GM19372 (cell line): ENCODE measurements at regions not wholly inside any gene's neighbourhood (a gene's known extent, or its start where the extent isn't known, plus 50 kb on each side); places are given as distances from the start of the nearest gene placed in this dataset.

ENCODE experiments used
- ATAC-seq: cut with Tn5 transposase; IDR thresholded peaks from one replicate; pipeline ENCODE4 v1.9.1; 2021; ENCODE audit warnings: mild to moderate bottlenecking, low read depth, moderate library complexity; ENCODE audit not compliant: unreplicated experiment

DNA sequence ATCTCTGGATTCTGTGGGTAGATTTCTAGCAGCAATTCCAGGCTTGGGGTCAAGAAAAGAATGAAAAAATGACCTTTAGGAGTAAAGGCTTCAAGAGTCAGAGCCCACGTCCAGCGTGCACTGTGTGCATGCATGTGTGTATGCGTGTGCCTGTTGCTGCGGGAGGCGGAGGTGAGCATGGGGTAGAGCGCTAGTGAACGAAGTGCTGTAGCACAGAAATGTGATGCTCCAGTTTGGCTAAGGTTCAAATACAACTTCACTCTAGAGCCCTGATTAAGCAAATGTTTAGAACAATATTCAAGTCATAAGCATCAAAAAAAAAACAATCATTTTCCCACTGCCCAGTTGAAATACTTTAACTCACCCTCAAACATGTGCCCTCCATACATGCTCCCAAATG is 403.9 kb downstream of the ZNF608 start:
- no peak for ATAC-seq

DNA sequence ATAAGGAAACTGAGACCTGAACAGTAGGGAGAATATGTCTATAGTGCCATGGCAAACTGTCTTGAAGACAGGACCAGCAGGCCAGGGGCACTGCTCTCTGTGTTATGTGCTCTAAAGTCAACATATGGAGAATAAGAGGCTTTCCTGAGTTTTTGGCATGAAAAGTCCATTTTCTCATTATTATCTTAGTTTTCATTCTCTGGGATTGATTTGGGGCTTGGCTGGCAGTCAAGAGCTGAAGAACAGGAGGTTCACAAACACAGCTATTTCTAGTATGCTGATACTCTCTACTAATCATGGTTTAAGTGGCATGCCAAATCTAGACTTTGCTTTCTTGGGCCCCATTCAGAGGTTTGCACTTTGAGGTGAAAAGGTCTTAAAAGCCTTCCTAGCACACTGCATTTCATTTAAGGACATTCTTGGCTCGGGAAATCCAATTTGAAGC is 404.4 kb downstream of the ZNF608 start:
- ATAC-seq, result no peak

DNA sequence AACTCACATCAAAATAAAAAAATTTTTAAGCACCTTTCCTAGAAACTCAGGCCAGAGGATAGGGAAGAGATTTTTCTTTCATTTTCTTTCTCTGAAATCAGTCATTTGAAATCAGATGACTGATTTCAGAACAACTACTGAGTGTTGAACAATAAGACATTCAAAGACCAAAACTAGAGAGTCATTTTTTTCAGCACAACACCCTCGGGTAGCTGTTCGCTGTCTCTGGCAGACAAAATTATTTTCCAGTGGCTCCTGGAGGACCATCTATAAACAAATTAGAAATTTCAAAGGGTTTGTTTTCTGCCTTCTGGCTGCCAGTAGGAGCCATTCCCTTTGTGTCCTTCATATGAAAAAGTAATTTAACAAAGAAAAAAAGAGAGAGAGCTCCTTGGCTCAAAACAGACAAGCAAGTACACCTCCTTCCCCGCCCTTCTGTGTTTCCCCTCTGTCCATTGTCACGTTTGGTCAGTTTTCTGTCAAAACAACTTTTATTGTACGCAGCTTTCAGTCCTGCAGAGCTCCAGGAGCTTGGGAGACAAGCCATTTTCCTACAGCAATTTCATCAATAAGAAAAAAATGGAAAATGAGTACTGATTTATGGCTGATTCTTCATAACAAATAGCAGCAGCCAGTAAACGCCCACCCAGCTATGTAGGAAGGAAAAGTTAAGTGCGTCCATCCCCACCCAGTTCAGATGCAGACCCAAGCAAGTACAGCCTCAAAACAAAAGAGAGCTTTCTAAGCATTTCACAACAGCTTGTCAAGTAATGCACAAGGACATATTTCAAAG is 405.2 kb downstream of the ZNF608 start:
- no peak for ATAC-seq

DNA sequence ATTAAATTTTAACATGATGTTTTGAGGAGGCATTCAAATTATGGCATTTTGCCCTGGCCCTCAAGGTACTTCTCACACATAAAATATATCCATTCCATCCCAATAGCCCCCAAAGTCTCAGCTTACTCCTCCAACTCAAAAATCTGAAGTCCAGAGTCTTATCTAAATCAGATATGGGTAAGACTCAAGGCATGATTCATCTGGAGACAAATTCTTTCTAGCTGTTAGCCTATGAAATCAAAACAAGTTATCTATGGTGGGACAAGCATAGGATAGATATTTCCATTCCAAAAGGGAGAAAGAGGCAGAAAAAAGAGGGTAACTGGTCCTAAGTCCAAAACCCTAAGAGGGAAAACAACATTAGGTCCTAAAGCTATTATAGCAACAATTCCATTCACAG is 408.4 kb downstream of the ZNF608 start:
- no peak for ATAC-seq

DNA sequence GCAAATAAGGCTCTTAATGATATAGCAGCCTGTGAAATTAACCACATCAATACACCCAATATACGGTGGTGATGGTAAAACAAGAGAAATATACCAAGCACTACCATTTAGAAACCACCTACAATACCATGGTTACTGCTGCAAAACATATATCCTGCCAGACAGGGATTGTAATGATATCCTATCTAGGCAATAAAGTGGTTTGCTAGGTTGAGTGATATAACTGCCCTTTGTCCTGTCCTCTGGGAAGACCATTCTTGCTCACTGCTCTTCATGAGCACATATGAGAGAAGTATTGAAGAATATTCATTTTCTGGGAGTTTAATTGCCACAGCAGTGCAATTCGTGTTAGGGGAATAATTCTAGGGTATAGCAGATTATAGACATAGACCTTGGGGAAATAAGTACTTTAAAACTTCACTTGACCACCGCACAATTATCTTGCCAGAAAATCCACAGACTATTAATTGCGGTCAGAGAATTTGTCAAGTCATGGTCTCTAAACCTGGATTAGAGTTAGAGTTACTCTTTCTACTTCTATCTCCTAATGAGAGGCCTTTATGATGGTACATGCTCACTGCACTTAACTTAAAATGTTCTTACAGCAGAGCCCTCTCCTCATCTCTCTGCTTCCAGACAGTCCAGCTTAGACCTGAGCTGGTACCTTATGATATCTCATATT is 413.0 kb downstream of the ZNF608 start:
- ATAC-seq, result no peak

DNA sequence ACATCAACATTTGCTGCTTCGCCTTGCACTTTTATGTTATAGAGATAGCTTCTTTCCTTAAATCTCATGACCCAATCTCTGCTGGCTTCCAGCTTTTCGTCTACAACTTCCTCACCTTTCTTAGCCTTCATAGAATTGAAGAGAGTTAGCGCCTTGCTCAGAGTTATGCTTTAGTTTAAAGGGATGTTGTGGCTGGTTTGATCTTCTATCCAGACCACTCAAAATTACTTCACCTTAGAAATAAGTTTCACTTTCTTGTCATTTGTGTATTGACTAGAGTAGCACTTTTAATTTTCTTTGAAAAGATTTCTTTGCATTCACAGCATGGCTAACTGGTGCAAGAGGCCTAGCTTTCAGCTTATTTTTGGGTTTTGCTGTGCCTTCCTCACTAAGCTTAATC is 414.2 kb downstream of the ZNF608 start:
- no peak for ATAC-seq

DNA sequence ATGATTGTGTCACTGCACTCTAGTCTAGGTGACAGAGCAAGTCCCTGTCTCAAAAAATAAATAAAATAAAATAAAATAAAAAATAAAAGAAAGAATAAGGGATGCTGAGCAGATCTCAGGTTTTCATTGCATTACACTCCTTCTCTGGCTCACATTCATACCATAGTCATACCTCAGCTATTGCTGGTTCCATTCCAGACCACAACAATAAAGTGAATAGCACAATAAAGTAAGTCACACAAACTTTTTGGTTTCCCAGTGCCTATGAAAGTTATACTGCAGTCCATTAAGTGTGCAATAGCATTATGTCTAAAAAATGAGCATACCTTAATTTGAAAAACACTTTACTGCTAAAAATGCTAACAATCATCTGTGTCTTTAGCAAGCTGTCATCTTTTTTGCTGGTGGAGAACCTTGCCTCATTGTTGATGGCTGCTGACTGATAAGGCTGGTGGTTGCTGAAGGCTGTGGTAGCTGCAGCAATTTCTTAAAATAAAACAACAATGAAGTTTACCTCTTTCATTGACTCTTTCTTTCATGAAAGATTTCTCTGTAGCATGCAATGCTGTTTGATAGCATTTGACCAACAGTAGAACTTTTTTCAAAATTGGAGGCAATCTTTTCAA is 415.7 kb downstream of the ZNF608 start:
- no peak for ATAC-seq

DNA sequence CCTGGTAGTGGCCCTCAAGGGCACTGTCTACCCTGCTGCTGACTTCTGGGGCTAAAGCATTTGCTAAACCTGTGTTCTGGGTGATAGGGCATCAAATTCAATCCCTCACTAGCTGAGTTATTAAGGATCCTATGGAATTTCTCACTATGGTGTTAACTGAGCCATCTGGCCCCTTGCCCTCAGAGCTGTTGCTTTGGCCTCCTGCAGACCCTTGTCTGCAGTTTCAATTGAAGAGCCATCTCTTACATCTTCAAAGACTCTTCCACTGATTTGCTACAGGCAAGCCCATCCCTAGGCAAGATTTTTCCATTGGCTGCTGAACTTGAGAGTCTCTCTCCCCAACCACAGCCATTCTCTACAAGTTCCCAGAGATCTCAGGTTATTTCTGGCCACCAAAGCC is 418.2 kb downstream of the ZNF608 start:
- no peak for ATAC-seq

DNA sequence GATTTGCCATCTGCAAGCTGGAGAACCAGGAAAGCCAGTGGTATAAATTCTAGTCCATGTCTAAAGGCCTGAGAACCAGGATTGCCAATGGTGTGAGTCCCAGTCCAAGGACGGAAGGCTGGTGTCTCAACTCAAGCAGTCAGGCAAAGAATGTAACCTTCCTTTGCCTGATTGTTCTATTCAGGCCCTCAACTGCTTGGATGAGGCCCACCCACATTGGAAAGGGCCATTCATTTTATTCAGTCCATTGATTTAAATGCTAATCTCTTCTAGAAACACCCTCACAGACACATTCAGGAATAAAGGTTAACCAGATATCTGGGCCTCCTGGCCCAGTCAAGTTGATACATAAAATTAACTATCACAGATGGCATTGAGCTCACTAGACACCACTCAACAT is 427.8 kb downstream of the ZNF608 start:
- ATAC-seq, result no peak

DNA sequence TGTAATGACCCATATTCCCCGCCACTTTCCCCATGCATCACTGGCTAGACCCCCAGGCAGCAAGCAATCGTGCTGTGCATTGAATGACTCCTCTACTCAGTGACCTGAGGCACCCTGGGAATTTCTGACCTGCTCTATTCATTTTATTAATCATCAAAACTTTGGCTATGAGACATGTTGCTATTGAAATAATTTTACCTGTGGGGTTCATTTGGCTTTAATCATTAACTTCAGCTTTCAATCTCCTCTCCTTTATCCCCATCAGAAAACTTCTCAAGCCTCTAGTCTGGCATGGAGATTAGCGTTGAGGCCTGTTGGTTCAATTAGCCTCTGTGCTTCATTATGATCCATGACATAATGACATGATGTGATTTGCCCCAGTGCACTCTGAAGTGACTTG is 429.0 kb downstream of the ZNF608 start:
- no peak for ATAC-seq

DNA sequence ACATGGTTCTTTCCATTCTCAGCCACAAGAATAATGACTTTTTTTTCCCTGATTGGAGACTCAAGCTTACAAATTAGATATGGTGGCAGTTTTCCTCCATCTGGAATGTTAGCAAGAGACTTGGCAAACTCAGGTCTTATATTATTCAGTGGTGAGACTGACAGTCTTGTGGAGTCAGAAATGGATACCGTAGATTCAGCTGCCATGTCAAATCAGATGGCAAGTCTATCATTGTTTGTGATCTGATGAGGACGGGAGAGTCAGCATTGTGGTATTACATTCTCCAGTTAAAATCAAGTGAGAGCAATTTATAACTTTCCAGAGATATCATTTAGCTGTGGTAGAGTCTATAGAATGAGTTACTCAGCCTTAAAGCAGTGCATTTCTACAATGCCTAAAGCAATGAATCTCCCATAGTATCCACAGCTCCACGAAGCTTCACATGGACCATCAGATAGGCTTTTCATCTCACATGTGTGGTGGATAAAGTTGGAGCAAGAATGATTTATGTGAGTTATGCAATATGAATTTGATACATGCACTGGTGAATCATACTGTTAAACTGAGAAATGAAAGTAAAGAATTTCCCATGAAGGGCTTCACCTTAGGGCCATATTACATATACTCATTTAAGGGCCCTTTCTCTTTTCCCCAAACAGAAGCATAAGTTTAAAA is 430.6 kb downstream of the ZNF608 start:
- ATAC-seq, result no peak

DNA sequence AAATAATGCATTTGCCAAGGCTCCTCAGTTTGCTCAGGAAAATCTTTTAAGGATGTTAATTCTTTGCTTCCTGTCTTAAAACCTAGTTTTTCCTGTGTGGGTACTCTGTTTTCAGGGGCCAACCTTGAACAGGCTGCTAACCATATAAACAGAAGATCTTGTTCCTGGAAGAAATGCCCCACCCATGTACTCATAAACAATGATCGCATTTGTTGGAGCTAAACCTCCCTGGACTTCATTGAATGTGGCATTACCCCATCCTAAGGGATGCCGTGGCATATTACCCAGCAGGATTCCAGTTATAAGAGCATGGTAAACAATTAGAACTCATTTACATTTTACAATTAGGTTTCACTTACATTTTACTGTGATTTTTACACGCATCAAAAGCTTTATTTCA is 436.0 kb downstream of the ZNF608 start:
- no peak for ATAC-seq

DNA sequence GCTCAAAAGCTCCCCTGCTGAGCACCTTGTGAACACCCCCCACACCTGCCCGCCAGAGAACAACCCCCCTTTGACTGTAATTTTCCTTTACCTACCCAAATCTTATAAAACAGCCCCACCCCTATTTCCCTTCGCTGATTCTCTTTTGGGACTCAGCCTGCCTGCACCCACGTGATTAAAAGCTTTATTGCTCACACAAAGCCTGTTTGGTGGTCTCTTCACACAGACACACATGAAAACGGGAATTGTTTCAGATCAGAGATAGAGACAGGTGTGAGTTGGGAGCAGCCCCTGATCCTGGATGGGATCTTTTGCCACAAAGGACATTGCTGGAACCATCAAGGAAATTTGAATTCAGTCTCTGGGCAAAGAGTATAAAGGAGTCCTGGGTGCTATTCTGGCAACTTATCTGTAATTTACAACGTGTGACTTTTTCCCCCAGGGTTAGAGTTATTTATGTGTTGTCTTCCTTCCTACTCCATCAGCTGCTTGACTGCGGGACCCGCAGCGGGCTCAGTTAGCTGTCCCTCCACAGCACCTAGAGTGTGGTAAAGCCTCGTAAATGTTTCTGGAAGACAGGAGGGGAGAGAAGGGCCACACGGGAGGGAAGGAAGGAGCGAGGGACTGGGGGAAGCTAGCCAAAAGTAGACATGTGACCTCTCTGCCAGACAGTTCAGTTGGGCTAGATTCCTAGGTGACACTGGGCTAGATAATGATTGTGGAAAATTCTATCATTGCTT is 437.0 kb downstream of the ZNF608 start:
- ATAC-seq, result no peak

DNA sequence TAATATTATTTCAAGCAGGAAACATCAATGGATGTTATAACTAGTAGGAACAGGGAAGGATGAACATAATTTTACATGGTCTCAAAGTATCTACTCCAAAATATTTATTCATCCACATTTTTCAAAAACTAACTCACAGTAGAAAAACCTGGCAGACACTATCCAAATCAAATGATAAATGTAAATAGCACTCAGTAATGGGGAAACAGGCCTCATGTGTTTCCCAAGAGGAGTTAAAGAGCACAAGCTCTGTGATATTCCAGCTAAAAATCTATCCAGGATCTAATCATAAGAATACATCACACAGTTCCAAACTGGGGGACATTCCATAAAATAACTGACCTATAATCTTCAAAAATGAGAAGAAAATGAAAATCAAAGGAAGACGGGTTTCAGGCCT is 443.1 kb downstream of the ZNF608 start:
- no peak for ATAC-seq

DNA sequence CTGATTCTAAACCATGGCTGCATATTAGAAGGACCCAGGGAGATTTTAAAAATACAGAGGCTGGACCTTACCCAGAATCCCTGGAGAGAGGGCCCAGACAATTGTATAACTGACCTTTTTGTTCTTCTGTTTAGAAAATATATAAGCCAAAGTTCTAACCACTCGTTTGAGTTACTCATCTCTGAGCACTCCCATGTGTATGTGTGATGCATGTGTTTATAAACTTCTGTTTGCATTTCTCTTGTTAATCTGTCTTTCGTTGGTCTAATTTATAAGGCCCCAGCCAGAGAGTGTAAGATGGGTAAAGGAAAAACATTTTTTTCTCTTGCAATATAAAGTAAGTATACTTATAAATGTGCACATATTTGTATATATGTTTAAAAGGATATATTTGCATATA is 443.9 kb downstream of the ZNF608 start:
- no peak for ATAC-seq

DNA sequence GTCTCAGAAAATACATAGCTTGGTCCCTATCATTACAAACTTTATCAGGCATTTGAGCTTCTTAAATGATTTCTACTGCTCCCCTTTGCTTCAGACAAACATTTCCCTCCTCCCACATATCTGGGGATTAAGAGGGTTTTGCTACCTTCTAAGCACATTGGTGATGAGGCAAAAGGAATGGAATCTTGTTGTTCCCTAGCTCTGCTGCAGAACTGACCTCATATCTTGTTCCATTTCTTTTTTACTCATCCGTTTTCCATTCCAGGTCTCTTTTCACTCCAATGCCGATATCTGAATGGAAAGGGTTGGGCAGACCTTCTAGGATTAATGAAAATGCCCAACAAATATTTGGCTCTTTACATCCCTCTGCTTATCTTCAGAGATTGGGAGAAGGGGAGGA is 444.6 kb downstream of the ZNF608 start:
- ATAC-seq, result no peak

DNA sequence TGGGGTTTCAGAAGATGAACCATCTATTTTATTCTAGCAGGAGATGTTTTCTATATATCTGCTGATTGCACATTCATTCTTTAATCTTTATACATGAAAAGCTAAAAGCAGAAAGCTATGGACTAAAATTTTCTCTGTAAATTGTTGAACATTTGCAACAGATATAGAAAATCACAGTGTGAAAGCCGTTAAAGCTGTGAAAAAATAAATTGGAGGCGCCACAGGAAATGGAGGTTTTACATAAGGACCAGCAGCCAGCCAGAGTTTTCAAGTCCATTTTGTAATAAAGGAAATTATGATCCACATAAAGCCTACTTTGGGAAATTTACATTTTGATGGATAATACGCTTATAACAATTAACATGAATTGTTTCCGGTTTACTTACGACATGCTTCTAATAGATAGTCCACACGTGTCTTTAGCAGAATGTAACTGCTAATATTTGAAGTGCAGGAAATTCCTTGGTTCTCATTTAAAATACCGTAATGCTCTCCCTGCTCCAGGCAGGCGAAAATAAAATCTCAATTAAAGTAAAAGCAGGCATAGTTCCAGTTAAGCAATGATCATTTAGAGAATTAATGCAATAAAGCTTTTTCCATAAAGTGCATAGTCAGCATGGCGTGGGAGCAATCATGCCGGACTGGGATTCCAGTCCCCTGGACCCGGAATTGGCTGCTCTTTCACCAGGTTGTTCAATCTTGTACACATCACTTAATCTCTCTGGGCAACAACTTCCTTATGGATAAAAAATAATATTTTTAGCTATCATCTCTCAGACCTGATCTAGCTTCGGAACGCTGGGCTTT is 445.4 kb downstream of the ZNF608 start:
- ATAC-seq, result no peak

DNA sequence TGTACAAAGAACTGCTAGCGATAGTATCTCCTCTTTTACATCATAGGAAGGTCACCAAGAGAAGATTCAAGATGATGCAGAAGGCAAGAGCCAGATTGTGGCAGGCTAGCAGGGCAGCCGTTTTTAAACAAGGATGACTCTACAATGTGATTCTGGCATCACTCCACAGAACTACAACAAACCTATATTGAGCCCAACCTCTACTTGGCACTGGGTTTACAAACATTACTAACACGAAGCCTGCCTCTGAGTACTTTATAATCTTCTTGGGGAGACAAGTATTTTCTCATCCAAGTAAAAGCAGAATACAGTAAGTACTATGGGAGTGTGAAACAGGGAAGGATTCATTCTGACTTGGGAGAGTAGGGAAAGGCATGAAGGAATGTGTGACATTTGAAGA is 448.6 kb downstream of the ZNF608 start:
- ATAC-seq, result no peak

DNA sequence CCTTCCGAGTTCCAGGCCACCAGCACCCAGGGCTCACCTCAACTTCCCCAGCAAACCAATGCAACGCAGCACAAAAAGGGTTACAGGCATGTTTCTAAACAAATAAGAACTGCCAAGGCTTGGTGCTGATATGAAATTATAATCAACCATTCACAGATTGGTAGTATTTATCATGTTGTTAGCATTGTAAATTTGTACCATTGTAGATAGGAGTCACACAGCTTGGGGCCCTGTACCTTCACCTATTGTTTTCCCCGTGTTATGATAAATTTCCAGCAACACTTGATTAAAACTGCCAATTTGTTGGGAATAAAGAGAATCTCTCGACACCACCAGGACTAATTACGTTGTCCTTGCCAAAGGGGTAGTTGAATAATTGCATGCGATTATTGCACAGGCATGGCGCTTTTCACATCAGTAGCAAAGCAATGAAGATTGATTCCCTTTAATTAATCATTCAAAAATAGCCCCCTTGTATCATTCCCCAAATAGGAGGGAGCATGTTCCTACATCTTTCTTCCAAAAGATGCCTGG is 454.1 kb downstream of the ZNF608 start:
- ATAC-seq, result no peak
